GM18519 (cell line): ENCODE measurements at regions not wholly inside any gene's neighbourhood (a gene's known extent, or its start where the extent isn't known, plus 50 kb on each side); places are given as distances from the start of the nearest gene placed in this dataset.

Experiments used
- ATAC-seq: cut with Tn5 transposase; IDR thresholded peaks from one replicate; pipeline ENCODE4 v1.9.1; 2021; ENCODE audit warnings: mild to moderate bottlenecking, moderate library complexity; ENCODE audit not compliant: unreplicated experiment, low FRiP score

GRCh38 chr7:142606081-142606480 lies 143.2 kb upstream of the PRSS1 start:
- ATAC-seq, result no peak

GRCh38 chr7:142604671-142605070 lies 144.6 kb upstream of the PRSS1 start:
- no peak for ATAC-seq

- ATAC-seq, result no peak
These were observed 145.3 kb upstream of the PRSS1 start for GRCh38 chr7:142603870-142604448.

DNA sequence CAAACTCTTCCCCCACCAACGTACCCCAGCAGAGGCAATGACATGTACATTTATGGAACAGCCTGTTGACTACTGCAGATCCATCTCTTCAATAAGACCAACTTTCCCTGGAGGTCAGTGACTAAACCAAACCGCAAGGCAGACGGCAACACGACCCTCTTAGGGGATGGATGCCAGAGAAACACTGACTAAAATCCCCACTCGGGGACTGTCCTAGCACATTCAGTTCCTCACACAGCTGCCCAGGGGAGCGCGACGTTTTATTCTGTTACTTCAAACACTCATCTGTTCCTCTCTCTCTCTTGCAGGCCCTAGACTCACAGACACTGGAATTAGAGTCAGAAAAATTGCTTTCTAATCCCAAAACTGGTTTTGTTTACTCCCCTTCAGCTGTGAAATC lies 146.5 kb upstream of the PRSS1 start:
- no peak for ATAC-seq

GRCh38 chr7:142602183-142602582 lies 147.1 kb upstream of the PRSS1 start:
- no peak for ATAC-seq

- ATAC-seq, result no peak
These were observed 151.0 kb upstream of the PRSS1 start for GRCh38 chr7:142598297-142598696.

DNA sequence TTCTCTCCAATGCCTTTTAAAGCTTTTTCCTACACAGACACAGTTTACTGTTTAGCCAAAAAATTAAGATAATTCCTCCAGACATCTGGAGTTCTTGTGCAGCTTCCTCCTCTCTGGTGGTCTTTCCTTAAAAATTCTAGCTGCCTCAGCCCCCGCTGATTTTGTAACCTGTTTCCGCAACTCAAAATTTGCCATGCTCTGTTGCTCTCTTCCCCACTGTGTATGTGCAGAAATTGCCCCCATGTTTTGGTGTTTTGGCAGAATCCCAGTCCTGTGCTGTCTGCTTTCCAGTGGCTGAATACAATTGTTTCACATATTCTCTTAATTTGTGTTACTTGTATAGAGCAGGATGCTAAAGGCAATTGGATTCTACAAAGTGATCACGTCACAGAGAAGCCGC lies 151.7 kb upstream of the PRSS1 start:
- ATAC-seq, result no peak

DNA sequence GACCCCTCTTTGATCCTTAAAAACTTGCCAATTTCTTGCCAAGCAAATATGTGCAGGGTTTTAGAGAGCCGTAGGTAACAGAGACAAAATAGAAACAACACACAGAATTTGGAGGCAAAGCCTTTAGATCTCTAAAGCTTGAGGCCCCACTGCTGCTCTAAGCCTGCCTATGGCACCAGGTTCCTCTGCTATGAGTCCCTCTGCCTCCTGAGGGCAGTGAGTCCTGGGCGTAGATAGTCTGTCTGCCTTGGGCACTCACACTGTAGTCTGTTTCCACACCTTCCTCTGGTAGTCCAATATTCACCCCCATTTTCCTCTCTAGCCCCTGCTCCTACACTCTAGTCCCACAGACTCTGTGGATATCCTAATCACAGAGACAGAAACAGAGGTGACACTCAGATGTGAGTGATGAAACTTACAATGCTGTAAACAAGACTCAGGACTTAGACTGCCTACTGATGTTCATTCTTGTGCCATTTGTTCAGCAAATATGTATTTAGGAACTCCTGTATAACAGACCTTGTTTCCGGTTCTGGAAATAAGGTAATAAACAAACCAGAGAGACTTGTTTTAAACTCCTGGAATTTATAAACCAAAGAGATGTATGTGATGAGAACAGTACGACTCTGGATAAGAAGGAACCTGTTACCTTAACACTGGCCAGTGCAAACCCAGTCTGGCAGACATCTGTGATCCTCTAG lies 153.3 kb upstream of the PRSS1 start:
- no peak for ATAC-seq

- ATAC-seq, result no peak
These were observed 155.2 kb upstream of the PRSS1 start for GRCh38 chr7:142594078-142594477.

GRCh38 chr7:142593106-142593505 lies 156.2 kb upstream of the PRSS1 start:
- ATAC-seq, result no peak

DNA sequence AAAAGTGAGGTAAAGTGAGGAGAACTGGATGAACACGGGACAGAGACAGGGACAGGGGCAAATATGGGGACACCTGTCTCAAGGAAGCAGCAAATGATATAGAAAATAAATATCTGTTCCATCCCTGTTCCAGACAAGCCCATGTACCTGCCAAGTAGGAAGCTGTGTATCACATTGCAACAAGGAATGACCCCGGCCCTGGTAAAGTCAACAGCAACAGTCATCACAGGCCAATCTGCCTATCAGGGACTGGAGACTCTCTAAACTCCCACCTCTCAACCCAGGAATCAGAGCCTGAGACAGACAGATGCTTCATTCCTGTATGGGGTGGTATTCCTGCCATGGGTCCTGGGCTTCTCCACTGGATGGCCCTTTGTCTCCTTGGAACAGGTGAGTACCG lies 156.6 kb upstream of the PRSS1 start:
- ATAC-seq, result no peak

DNA sequence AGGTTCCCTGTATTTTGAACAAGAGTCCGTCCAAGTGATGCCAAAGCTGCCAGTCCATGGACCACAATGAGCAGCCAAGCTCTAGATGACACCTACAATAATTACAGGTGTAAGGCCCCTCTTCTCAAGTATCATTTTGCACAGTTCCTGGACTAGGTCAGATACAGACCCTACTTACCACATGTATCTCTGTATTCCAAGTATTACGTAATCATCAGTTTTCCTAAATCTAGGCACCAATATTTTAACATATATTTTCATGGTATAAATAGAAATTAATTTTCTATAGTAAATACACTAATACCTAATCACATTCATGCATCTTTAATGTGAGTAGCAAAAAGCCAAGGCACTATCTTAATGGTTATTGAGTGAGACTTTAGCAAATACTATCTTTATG lies 157.0 kb upstream of the PRSS1 start:
- ATAC-seq, result no peak

DNA sequence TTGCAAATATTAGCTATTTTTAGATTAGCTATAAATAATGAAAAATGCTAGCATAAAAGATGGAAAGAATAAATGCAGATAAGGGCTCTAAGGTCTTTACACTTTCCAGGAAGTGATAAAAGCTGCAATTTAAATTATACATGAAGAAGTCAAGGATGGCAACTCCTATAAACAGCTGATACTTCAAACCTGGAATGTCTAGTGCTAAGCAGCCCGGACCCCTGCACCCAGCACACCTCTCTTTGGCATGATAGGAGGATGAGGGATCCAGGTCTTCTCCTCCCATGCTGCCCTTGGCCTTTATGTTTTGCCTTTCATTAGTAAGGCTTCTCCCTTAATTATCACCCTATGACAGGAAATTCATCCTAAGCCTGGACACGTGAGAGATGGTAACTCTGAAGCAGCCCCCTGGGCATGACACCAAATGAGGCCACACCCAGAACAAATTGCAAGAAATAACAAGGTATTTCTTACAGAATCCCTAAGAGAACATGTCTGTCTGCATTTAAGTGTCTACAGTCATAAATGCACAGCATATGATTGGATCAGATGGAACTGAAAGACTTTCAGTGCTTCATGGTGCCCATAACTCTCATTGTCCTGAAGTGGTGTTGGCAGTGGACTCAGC lies 158.3 kb upstream of the PRSS1 start:
- no peak for ATAC-seq

GRCh38 chr7:142590077-142590476 lies 159.2 kb upstream of the PRSS1 start:
- no peak for ATAC-seq

GRCh38 chr7:142587578-142588191 lies 161.6 kb upstream of the PRSS1 start:
- ATAC-seq, result peak; percentile 74

- no peak for ATAC-seq
These were observed 162.7 kb upstream of the PRSS1 start for GRCh38 chr7:142586611-142587010.

GRCh38 chr7:142585425-142585824 lies 163.8 kb upstream of the PRSS1 start:
- no peak for ATAC-seq

- ATAC-seq, result no peak
These were observed 164.5 kb upstream of the PRSS1 start for GRCh38 chr7:142584765-142585164.

GRCh38 chr7:142583446-142583845 lies 165.8 kb upstream of the PRSS1 start:
- ATAC-seq, result peak; percentile 66

- ATAC-seq, result no peak
These were observed 166.9 kb upstream of the PRSS1 start for GRCh38 chr7:142582351-142582750.

DNA sequence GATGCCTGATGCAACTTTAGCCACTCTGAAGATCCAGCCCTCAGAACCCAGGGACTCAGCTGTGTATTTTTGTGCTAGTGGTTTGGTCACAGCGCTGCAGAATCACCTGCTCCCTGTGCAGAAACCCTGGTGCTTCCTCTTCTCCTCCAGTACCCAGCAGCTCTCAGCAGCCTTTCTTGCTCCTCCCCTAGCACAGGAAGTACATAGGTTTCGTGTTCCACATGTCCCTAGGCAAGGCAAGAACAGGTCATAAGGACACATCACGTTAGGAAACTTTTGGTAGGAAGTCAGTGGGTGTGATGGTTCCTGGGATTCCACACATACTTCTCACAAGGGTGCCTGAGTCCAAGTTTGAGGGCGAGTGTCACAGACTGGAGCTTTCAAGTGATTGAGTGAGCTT lies 167.9 kb upstream of the PRSS1 start:
- peak; percentile 39 for ATAC-seq

GRCh38 chr7:142579946-142580345 lies 169.3 kb upstream of the PRSS1 start:
- no peak for ATAC-seq
